ENCODE measurements at regions not wholly inside any gene's neighbourhood (a gene's known extent, or its start where the extent isn't known, plus 50 kb on each side); places are given as distances from the start of the nearest gene placed in this dataset.
"Not testable (repeated sequence)": the region's sequence is repeated elsewhere in the genome, so short reads cannot be mapped to it uniquely, and the experiment has no call there.

GRCh38 chr1:234797216-234797615, 187.2 kb upstream of the IRF2BP2 start:
- TF ChIP-seq POLR2AphosphoS5, CTCF, POLR2A (IDR thresholded peaks at IDR 0.05): not testable (repeated sequence)
